CD4-positive, alpha-beta T cell treated with Interleukin-1 beta for 1 hour (primary cell): ENCODE measurements at regions not wholly inside any gene's neighbourhood (a gene's known extent, or its start where the extent isn't known, plus 50 kb on each side); places are given as distances from the start of the nearest gene placed in this dataset.
"Not testable (repeated sequence)": the region's sequence is repeated elsewhere in the genome, so short reads cannot be mapped to it uniquely, and the experiment has no call there.

Experiments
- DNase-seq, 2 donors: peaks; one replicate each; pipeline ENCODE4 v3.0.0-alpha.2; 2020 to 2022

- DNase-seq, result not testable (repeated sequence)
These were observed 75.3 kb upstream of the OR4F16 start for GRCh38 chr1:761791-762190.

GRCh38 chr1:771449-771848, 85.0 kb upstream of the OR4F16 start:
- not testable (repeated sequence) for DNase-seq

- DNase-seq, result not testable (repeated sequence)
These were observed 91.2 kb upstream of the OR4F16 start for GRCh38 chr1:777480-778180.

- DNase-seq, result peak; percentile 99 to 100
These were observed 92.2 kb upstream of the OR4F16 start for GRCh38 chr1:778451-779278.

GRCh38 chr1:779621-780020, 93.2 kb upstream of the OR4F16 start:
- DNase-seq, result not testable (repeated sequence)

- DNase-seq, result no peak
These were observed 102.4 kb upstream of the OR4F16 start for GRCh38 chr1:788835-789234.

GRCh38 chr1:789606-790005, 103.2 kb upstream of the OR4F16 start:
- DNase-seq, result not testable (repeated sequence)

- DNase-seq, result not testable (repeated sequence)
These were observed 104.0 kb upstream of the OR4F16 start for GRCh38 chr1:790388-790930.

GRCh38 chr1:794310-794709, 107.9 kb upstream of the OR4F16 start:
- DNase-seq, result not testable (repeated sequence)

GRCh38 chr1:794918-795584, 108.6 kb upstream of the OR4F16 start:
- DNase-seq, result not testable (repeated sequence)

GRCh38 chr1:797649-798048, 111.2 kb upstream of the OR4F16 start:
- DNase-seq, result not testable (repeated sequence)

GRCh38 chr1:800397-800796, 113.9 kb upstream of the OR4F16 start:
- DNase-seq, result not testable (repeated sequence)

GRCh38 chr1:804378-805115, 118.1 kb upstream of the OR4F16 start:
- not testable (repeated sequence) for DNase-seq

- not testable (repeated sequence) for DNase-seq
These were observed 118.4 kb upstream of the SAMD11 start for GRCh38 chr1:805310-805709.

- DNase-seq, result not testable (repeated sequence)
These were observed 116.7 kb upstream of the SAMD11 start for GRCh38 chr1:807066-807465.

- not testable (repeated sequence) for DNase-seq
These were observed 115.9 kb upstream of the SAMD11 start for GRCh38 chr1:807699-808390.

- DNase-seq, result not testable (repeated sequence)
These were observed 112.8 kb upstream of the SAMD11 start for GRCh38 chr1:810949-811348.

GRCh38 chr1:812535-813127, 111.1 kb upstream of the SAMD11 start:
- DNase-seq, result not testable (repeated sequence)

- not testable (repeated sequence) for DNase-seq
These were observed 109.2 kb upstream of the SAMD11 start for GRCh38 chr1:814543-814942.

GRCh38 chr1:815147-815922, 108.4 kb upstream of the SAMD11 start:
- DNase-seq, result not testable (repeated sequence)
